ENCODE measurements at regions not wholly inside any gene's neighbourhood (a gene's known extent, or its start where the extent isn't known, plus 50 kb on each side); places are given as distances from the start of the nearest gene placed in this dataset.

GRCh38 chr17:5783269-5783668 lies 199.0 kb upstream of the NLRP1 start:
- intact Hi-C loops (cut with micrococcal nuclease), result no loop called here
- Mint-ChIP-seq H3K4me1 (peaks cover 10% of the 10 kb centered on the region), H3K4me3 (no peak overlapping the region), H3K27ac (no peak overlapping the region), H3K36me3 (ENCODE audit: low read depth) (no peaks in the 10 kb centered on the region), H3K27me3 (peaks cover 2% of the 10 kb centered on the region), H3K9me3 (peaks cover 12% of the 10 kb centered on the region)
- no peak for TF ChIP-seq CTCF (IDR thresholded peaks at IDR 0.05)
- CTCF ChIA-PET, result no interaction called here
- ATAC-seq (ENCODE audit: low read depth) (no peak), DNase-seq (no peak)
- POLR2A ChIA-PET, result no interaction called here

DNA sequence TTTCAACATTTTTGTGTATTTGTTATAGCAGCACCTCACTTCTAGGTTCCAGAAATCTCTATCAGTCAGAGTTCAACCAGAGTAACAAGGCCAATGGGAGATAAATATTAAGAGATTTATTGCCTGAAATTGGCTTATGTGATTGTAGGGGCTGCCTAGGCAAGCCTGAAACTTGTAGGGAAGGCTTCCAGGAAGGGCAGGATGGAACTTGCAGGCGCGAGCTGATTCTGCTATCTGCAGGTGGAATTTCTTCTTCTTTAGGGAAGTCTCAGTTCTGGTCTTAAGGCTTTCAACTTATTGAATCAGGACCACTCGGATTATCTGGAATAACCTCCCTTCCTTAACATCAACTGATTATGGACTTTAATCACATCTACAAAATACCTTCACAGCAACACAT lies 199.5 kb upstream of the NLRP1 start:
- intact Hi-C loops (cut with micrococcal nuclease), result no loop called here
- H3K27me3 Mint-ChIP-seq, result peaks cover 4% of the 10 kb centered on the region
- ATAC-seq (ENCODE audit: low read depth), result no peak
- H3K36me3 Mint-ChIP-seq (ENCODE audit: low read depth), result no peaks in the 10 kb centered on the region
- peaks cover 12% of the 10 kb centered on the region for H3K9me3 Mint-ChIP-seq
- peaks cover 10% of the 10 kb centered on the region for H3K4me1 Mint-ChIP-seq
- CTCF ChIA-PET, result no interaction called here
- H3K27ac Mint-ChIP-seq, result no peak overlapping the region
- POLR2A ChIA-PET, result no interaction called here
- no peak for TF ChIP-seq CTCF (IDR thresholded peaks at IDR 0.05)
- no peak overlapping the region for H3K4me3 Mint-ChIP-seq
- DNase-seq, result no peak

DNA sequence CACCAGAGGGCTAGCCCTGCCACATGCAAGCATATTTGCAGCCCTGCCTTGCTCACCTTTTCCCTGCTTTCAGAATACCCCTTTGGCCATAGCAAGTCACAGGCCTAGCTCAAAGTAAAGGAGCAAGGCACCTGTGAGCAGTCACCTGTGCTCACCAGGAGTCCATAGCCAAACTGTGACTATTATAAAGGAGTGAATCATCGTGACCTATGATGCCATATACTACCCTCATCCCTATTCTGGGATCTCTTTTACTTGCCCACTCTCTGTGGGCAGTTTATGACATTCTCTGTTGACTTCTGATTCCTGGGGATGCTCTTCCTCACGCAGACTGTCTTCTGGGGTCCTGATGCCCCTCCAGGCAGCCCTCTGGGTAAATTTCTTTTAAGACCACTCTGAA lies 200.5 kb upstream of the NLRP1 start:
- no peak for TF ChIP-seq CTCF (IDR thresholded peaks at IDR 0.05)
- ChIA-PET CTCF (no interaction called here), POLR2A (no interaction called here)
- no peak for DNase-seq
- no peak overlapping the region for H3K27ac Mint-ChIP-seq
- peaks cover 10% of the 10 kb centered on the region for H3K4me1 Mint-ChIP-seq
- no peaks in the 10 kb centered on the region for H3K36me3 Mint-ChIP-seq (ENCODE audit: low read depth)
- H3K4me3 Mint-ChIP-seq, result no peak overlapping the region
- intact Hi-C loops (cut with micrococcal nuclease), result no loop called here
- ATAC-seq (ENCODE audit: low read depth), result no peak
- peaks cover 7% of the 10 kb centered on the region for H3K27me3 Mint-ChIP-seq
- peaks cover 12% of the 10 kb centered on the region for H3K9me3 Mint-ChIP-seq

- DNase-seq (no peak), ATAC-seq (ENCODE audit: low read depth) (no peak)
- Mint-ChIP-seq H3K27ac (no peak overlapping the region), H3K4me1 (peaks cover 10% of the 10 kb centered on the region), H3K36me3 (ENCODE audit: low read depth) (no peaks in the 10 kb centered on the region), H3K9me3 (peaks cover 12% of the 10 kb centered on the region), H3K27me3 (peaks cover 9% of the 10 kb centered on the region), H3K4me3 (no peak overlapping the region)
- POLR2A ChIA-PET, result no interaction called here
- CTCF ChIA-PET, result no interaction called here
- intact Hi-C loops (cut with micrococcal nuclease), result no loop called here
- no peak for TF ChIP-seq CTCF (IDR thresholded peaks at IDR 0.05)
Observed at GRCh38 chr17:5785338-5785737, 201.0 kb upstream of the NLRP1 start.

GRCh38 chr17:5785867-5786509 lies 201.7 kb upstream of the NLRP1 start:
- intact Hi-C loops (cut with micrococcal nuclease), result no loop called here
- peaks cover 12% of the 10 kb centered on the region for H3K27me3 Mint-ChIP-seq

More at GRCh38 chr17:5785867-5786509, 201.7 kb upstream of the NLRP1 start:
- Mint-ChIP-seq H3K4me1 (peaks cover 10% of the 10 kb centered on the region), H3K36me3 (ENCODE audit: low read depth) (no peaks in the 10 kb centered on the region), H3K4me3 (no peak overlapping the region), H3K27ac (no peak overlapping the region), H3K9me3 (peaks cover 12% of the 10 kb centered on the region)
- DNase-seq (no peak), ATAC-seq (ENCODE audit: low read depth) (peak; percentile 49)
- CTCF ChIA-PET, result no interaction called here
- TF ChIP-seq CTCF (IDR thresholded peaks at IDR 0.05), result no peak
- POLR2A ChIA-PET, result no interaction called here
